IMR-90 (cell line): ENCODE measurements at regions not wholly inside any gene's neighbourhood (a gene's known extent, or its start where the extent isn't known, plus 50 kb on each side); places are given as distances from the start of the nearest gene placed in this dataset.
"Not testable (repeated sequence)": the region's sequence is repeated elsewhere in the genome, so short reads cannot be mapped to it uniquely, and the experiment has no call there.

Source experiments
- ATAC-seq: fragments of 200-7000 bp; cut with Tn5 transposase; 2 replicates; pipeline ENCODE4 v1.9.1; 2020; ENCODE audit warnings: low read depth, mild to moderate bottlenecking, moderate library complexity
- BruUV-seq: library from RNA; stranded (reverse); fragments of 400-500 nt; replicated peaks from 2 replicates; lab custom pipeline; 2021; lab: Mats Ljungman, UMichigan
- CTCF ChIA-PET: fragments of 300-600 bp; formaldehyde crosslinking; extraction: SDS; loops from one replicate; lab custom pipeline; 2021; ENCODE audit warnings: antibody characterized with exemption; lab: Yijun Ruan, JAX
- POLR2A ChIA-PET: fragments of 300-600 bp; sonication (Branson Sonifier 250); formaldehyde crosslinking; loops from one replicate; lab custom pipeline; 2022; ENCODE audit warnings: antibody characterized with exemption; ENCODE audit not compliant: unreplicated experiment; lab: Charles Lee
- DNase-seq: peaks from one replicate; pipeline ENCODE4 v3.0.0; 2013
- H2AFZ ChIP-seq: replicated peaks from 2 replicates; pipeline ENCODE3; 2013; ENCODE audit warnings: low read length, mild to moderate bottlenecking; ENCODE audit not compliant: poor library complexity
- H2AK5ac ChIP-seq: 2 replicates; pipeline ENCODE4 v1.6.1; 2013; ENCODE audit warnings: low read depth, low read length, inconsistent platforms
- H2AK9ac ChIP-seq: replicated peaks from 2 replicates; pipeline ENCODE3; 2013; ENCODE audit warnings: mild to moderate bottlenecking, low read depth, low read length, moderate library complexity; ENCODE audit not compliant: poor library complexity
- H2BK120ac ChIP-seq: 2 replicates; pipeline ENCODE4 v1.6.1; 2013; ENCODE audit warnings: low read depth, low read length, inconsistent platforms
- H2BK15ac ChIP-seq: 3 replicates; pipeline ENCODE4 v1.6.1; 2013; ENCODE audit warnings: low read depth, low read length, inconsistent platforms
- H2BK20ac ChIP-seq: 2 replicates; pipeline ENCODE4 v1.6.1; 2013; ENCODE audit warnings: low read depth, mild to moderate bottlenecking, inconsistent platforms, low read length, moderate library complexity
- H2BK5ac ChIP-seq: 2 replicates; pipeline ENCODE4 v1.6.1; 2013; ENCODE audit warnings: mild to moderate bottlenecking, low read depth, low read length, inconsistent platforms; ENCODE audit not compliant: poor library complexity, severe bottlenecking
- H3K14ac ChIP-seq: replicated peaks from 2 replicates; pipeline ENCODE4 v1.6.1; 2013; ENCODE audit warnings: low read depth, low read length, inconsistent platforms
- H3K18ac ChIP-seq: 2 replicates; pipeline ENCODE4 v1.6.1; 2013; ENCODE audit warnings: low read depth, low read length, control low read depth
- H3K23ac ChIP-seq: 2 replicates; pipeline ENCODE4 v1.6.1; 2013; ENCODE audit warnings: low read depth, low read length, inconsistent platforms
- H3K27ac ChIP-seq: 2 replicates; pipeline ENCODE4 v1.5.1; 2013; ENCODE audit warnings: mild to moderate bottlenecking, control low read depth, low read length; ENCODE audit not compliant: insufficient read depth
- H3K27me3 ChIP-seq: 2 replicates; pipeline ENCODE4 v1.6.1; 2013; ENCODE audit warnings: low read length; ENCODE audit not compliant: control insufficient read depth, insufficient read depth
- H3K36me3 ChIP-seq: 2 replicates; pipeline ENCODE4 v1.6.1; 2013; ENCODE audit warnings: low read length, mixed read lengths; ENCODE audit not compliant: control insufficient read depth, insufficient read depth
- H3K4ac ChIP-seq: 2 replicates; pipeline ENCODE4 v1.6.1; 2013; ENCODE audit warnings: low read depth, low read length, inconsistent platforms
- H3K4me1 ChIP-seq: 2 replicates; pipeline ENCODE4 v1.6.1; 2013; ENCODE audit warnings: low read length, mixed read lengths; ENCODE audit not compliant: control insufficient read depth, insufficient read depth
- H3K4me2 ChIP-seq: 2 replicates; pipeline ENCODE4 v1.6.1; 2013; ENCODE audit warnings: low read depth, mild to moderate bottlenecking, control low read depth, low read length, moderate library complexity
- H3K4me3 ChIP-seq: 2 replicates; pipeline ENCODE4 v1.5.1; 2013; ENCODE audit warnings: low read depth, mild to moderate bottlenecking, control low read depth, low read length, moderate library complexity; ENCODE audit not compliant: insufficient read depth
- H3K56ac ChIP-seq: 2 replicates; pipeline ENCODE4 v1.6.1; 2013; ENCODE audit warnings: low read length, inconsistent platforms; ENCODE audit not compliant: insufficient read depth; ENCODE audit errors: extremely low read depth
- H3K79me1 ChIP-seq, 2 experiments: 2 replicates each; pipeline ENCODE4 v1.6.1; 2013; ENCODE audit warnings: low read length in 2 of 2, inconsistent platforms in 1 of 2, low read depth in 1 of 2
- H3K9ac ChIP-seq: 2 replicates; pipeline ENCODE4 v1.6.1; 2013; ENCODE audit warnings: low read depth, low read length, control low read depth
- H3K9me1 ChIP-seq: 2 replicates; pipeline ENCODE4 v1.6.1; 2013; ENCODE audit warnings: low read length, inconsistent platforms; ENCODE audit not compliant: insufficient read depth
- H3K9me3 ChIP-seq: 2 replicates; pipeline ENCODE4 v1.6.1; 2013; ENCODE audit warnings: low read length; ENCODE audit not compliant: control insufficient read depth, insufficient read depth
- H4K20me1 ChIP-seq: 2 replicates; pipeline ENCODE4 v1.6.1; 2013; ENCODE audit warnings: low read length, inconsistent platforms; ENCODE audit not compliant: insufficient read depth
- H4K5ac ChIP-seq: 2 replicates; pipeline ENCODE4 v1.6.1; 2013; ENCODE audit warnings: mild to moderate bottlenecking, low read depth, low read length, control low read depth
- H4K8ac ChIP-seq, 2 experiments: 2 replicates each; pipeline ENCODE4 v1.6.1; 2013; ENCODE audit warnings: low read depth in 2 of 2, low read length in 2 of 2, control low read depth in 1 of 2, inconsistent platforms in 1 of 2
- H4K91ac ChIP-seq: 2 replicates; pipeline ENCODE4 v1.6.1; 2013; ENCODE audit warnings: low read depth, low read length, inconsistent platforms; ENCODE audit not compliant: insufficient read depth
- CTCF ChIP-seq: conservative IDR thresholded peaks from 2 replicates; pipeline ENCODE4 v1.5.1; 2012; ENCODE audit warnings: mild to moderate bottlenecking, low read depth, low read length, improper control_type of control experiment
- MAZ ChIP-seq: IDR thresholded peaks from 2 replicates; pipeline ENCODE4 v1.6.1; 2012; ENCODE audit warnings: low read depth, mild to moderate bottlenecking, low read length, improper control_type of control experiment, moderate library complexity, borderline replicate concordance
- MXI1 ChIP-seq: IDR thresholded peaks from 2 replicates; pipeline ENCODE4 v1.6.1; 2012; ENCODE audit warnings: low read depth, mild to moderate bottlenecking, low read length, moderate library complexity, borderline replicate concordance
- RFX5 ChIP-seq: IDR thresholded peaks from 2 replicates; pipeline ENCODE4 v1.8.0; 2012; ENCODE audit warnings: low read depth, mild to moderate bottlenecking, low read length, moderate library complexity
- USF2 ChIP-seq: fragments of 150-350 bp; IDR thresholded peaks from 2 replicates; pipeline ENCODE4 v1.6.1; 2017; ENCODE audit warnings: mild to moderate bottlenecking, antibody characterized with exemption, low read length, low read depth
- WGBS, 2 experiments: methylation state at CpG; one replicate each; pipeline versions ENCODE4 v1.1.5 to v1.1.7; 2013; ENCODE audit warnings: missing lambda C conversion rate in 2 of 2; ENCODE audit not compliant: insufficient read length in 1 of 2; ENCODE audit errors: extremely low coverage in 2 of 2; 5-methylcytosine and 5-hydroxymethylcytosine counted together
- dilution Hi-C: fragments of 300-500 bp; cut with HindIII; formaldehyde crosslinking; loops from one replicate; pipeline ENCODE4 v1.14.3; 2018; ENCODE audit warnings: low sequenced_read_pairs; ENCODE audit not compliant: unreplicated experiment
- in situ Hi-C: fragments of 300-500 bp; cut with MboI; formaldehyde crosslinking; loops from 3 replicates; pipeline ENCODE4 v1.14.3; 2019; ENCODE audit warnings: low sequenced_read_pairs, inconsistent platforms, mixed read lengths
- intact Hi-C: fragments of 100-400 bp; cut with micrococcal nuclease; formaldehyde crosslinking; loops from 2 replicates; pipeline ENCODE4 v1.10.0; 2022

GRCh38 chr6:102759415-102759814 lies 1365.9 kb downstream of the GRIK2 start:
- dilution Hi-C loops: no loop called here
- Histone ChIP-seq H4K91ac (no peak overlapping the region), H4K20me1 (no peaks in the 10 kb centered on the region), H3K9me3 (0 out of 2 replicates have a peak, but pooled peaks cover 3% of the 10 kb centered on the region), H3K9ac (no peak overlapping the region), H3K14ac (no peak overlapping the region), H4K5ac (no peak overlapping the region), H3K9me1 (no peaks in the 10 kb centered on the region), H4K8ac (no peak overlapping the region), H3K27me3 (no peaks in the 10 kb centered on the region), H3K4ac (no peak overlapping the region), H3K4me1 (no peaks in the 10 kb centered on the region), H2BK15ac (no peak overlapping the region), H3K79me1 (no peaks in the 10 kb centered on the region), H2AFZ (no peak overlapping the region), H3K56ac (no peak overlapping the region), H2BK120ac (no peak overlapping the region), H3K23ac (no peak overlapping the region), H2AK9ac (no peak overlapping the region), H3K4me3 (no peak overlapping the region), H3K36me3 (no peaks in the 10 kb centered on the region), H3K18ac (no peak overlapping the region), H2AK5ac (no peak overlapping the region), H3K4me2 (no peak overlapping the region), H2BK20ac (no peak overlapping the region), H3K27ac (no peak overlapping the region), H2BK5ac (no peak overlapping the region)
- in situ Hi-C loops: no loop called here
- intact Hi-C loops: no loop called here
- no TSS peak for BruUV-seq
- no peak for ATAC-seq
- no peak for TF ChIP-seq CTCF
- no peak for TF ChIP-seq MAZ
- no peak for TF ChIP-seq RFX5
- TF ChIP-seq USF2: no peak
- no peak for TF ChIP-seq MXI1
- WGBS, 2 experiments: no CpG with 5 or more reads among the region's 2 CpGs
- ChIA-PET POLR2A (no interaction called here), CTCF (no interaction called here)
- DNase-seq: no peak

- H2BK20ac ChIP-seq, H4K8ac ChIP-seq, H3K9me3 ChIP-seq, H4K91ac ChIP-seq, H3K23ac ChIP-seq, H2BK5ac ChIP-seq, H2AK5ac ChIP-seq, H3K56ac ChIP-seq, H2BK15ac ChIP-seq, POLR2A ChIA-PET, H4K20me1 ChIP-seq, H4K5ac ChIP-seq, H3K9ac ChIP-seq, H3K79me1 ChIP-seq, H2AFZ ChIP-seq, H3K4me1 ChIP-seq, H3K27me3 ChIP-seq, H3K9me1 ChIP-seq, H3K27ac ChIP-seq, H3K4me2 ChIP-seq, DNase-seq, H2BK120ac ChIP-seq, H3K4ac ChIP-seq, H3K14ac ChIP-seq, H3K4me3 ChIP-seq, intact Hi-C loops, CTCF ChIA-PET, BruUV-seq, in situ Hi-C loops, dilution Hi-C loops, H3K36me3 ChIP-seq, H3K18ac ChIP-seq, H2AK9ac ChIP-seq, ATAC-seq: not testable (repeated sequence)
- WGBS, 2 experiments: 89% methylated on average over 5 of the region's 19 CpGs; no CpG with 5 or more reads in 1 of the 2 experiments
These were observed 1365.0 kb downstream of the GRIK2 start for GRCh38 chr6:102758536-102758935.
